ENCODE measurements at regions not wholly inside any gene's neighbourhood (a gene's known extent, or its start where the extent isn't known, plus 50 kb on each side); places are given as distances from the start of the nearest gene placed in this dataset.

GRCh38 chr7:68440866-68441265 is 1157.4 kb upstream of the AUTS2 start:
- peaks cover 29 to 50% of the 10 kb centered on the region in 2 donors for H3K9me3 Mint-ChIP-seq
- no peaks in the 10 kb centered on the region for H3K27me3 Mint-ChIP-seq
- H3K27ac Mint-ChIP-seq = no peak overlapping the region
- no peak for DNase-seq
- peak; percentile 39 for ATAC-seq
- H3K4me3 Mint-ChIP-seq = no peak overlapping the region
- H3K4me1 Mint-ChIP-seq = no peaks in the 10 kb centered on the region

- DNase-seq = no peak
- no peak overlapping the region for H3K27ac Mint-ChIP-seq
- no peak for ATAC-seq
- no peaks in the 10 kb centered on the region for H3K4me1 Mint-ChIP-seq
- peaks cover 30 to 51% of the 10 kb centered on the region in 2 donors for H3K9me3 Mint-ChIP-seq
- H3K27me3 Mint-ChIP-seq = no peaks in the 10 kb centered on the region
- H3K4me3 Mint-ChIP-seq = no peak overlapping the region
Observed at GRCh38 chr7:68441645-68442044, 1156.6 kb upstream of the AUTS2 start.

- H3K27me3 Mint-ChIP-seq = no peaks in the 10 kb centered on the region
- no peak for ATAC-seq
- no peak for DNase-seq
- no peak overlapping the region for H3K27ac Mint-ChIP-seq
- H3K9me3 Mint-ChIP-seq = peaks cover 24 to 36% of the 10 kb centered on the region in 2 donors
- no peaks in the 10 kb centered on the region for H3K4me1 Mint-ChIP-seq
- no peak overlapping the region for H3K4me3 Mint-ChIP-seq
Observed at GRCh38 chr7:68442931-68443631, 1155.2 kb upstream of the AUTS2 start.

- Mint-ChIP-seq H3K4me1 (no peaks in the 10 kb centered on the region), H3K9me3 (peaks cover 19 to 36% of the 10 kb centered on the region in 2 donors), H3K27me3 (no peaks in the 10 kb centered on the region), H3K4me3 (no peak overlapping the region), H3K27ac (no peak overlapping the region)
- DNase-seq (no peak), ATAC-seq (no peak)
Observed at GRCh38 chr7:68444042-68444441, 1154.2 kb upstream of the AUTS2 start.

- Mint-ChIP-seq H3K4me3 (no peak overlapping the region), H3K9me3 (peaks cover 24 to 41% of the 10 kb centered on the region in 2 donors), H3K27me3 (no peaks in the 10 kb centered on the region)
Observed at GRCh38 chr7:68444956-68445355, 1153.3 kb upstream of the AUTS2 start.

GRCh38 chr7:68446183-68446582 is 1152.1 kb upstream of the AUTS2 start:
- Mint-ChIP-seq H3K4me3 (no peak overlapping the region), H3K27ac (no peak overlapping the region), H3K9me3 (peaks cover 24 to 41% of the 10 kb centered on the region in 2 donors), H3K4me1 (no peaks in the 10 kb centered on the region), H3K27me3 (no peaks in the 10 kb centered on the region)
- DNase-seq = no peak
- ATAC-seq = no peak

More at GRCh38 chr7:68444956-68445355, 1153.3 kb upstream of the AUTS2 start:
- Mint-ChIP-seq H3K27ac (no peak overlapping the region), H3K4me1 (no peaks in the 10 kb centered on the region)
- no peak for DNase-seq
- ATAC-seq = no peak

GRCh38 chr7:68449099-68449498 is 1149.2 kb upstream of the AUTS2 start:
- ATAC-seq = no peak
- H3K4me3 Mint-ChIP-seq = no peak overlapping the region

GRCh38 chr7:68449816-68450215 is 1148.5 kb upstream of the AUTS2 start:
- Mint-ChIP-seq H3K27ac (no peak overlapping the region), H3K4me3 (no peak overlapping the region), H3K27me3 (no peaks in the 10 kb centered on the region), H3K4me1 (no peaks in the 10 kb centered on the region), H3K9me3 (peaks cover 12 to 31% of the 10 kb centered on the region in 2 donors)
- no peak for DNase-seq
- no peak for ATAC-seq

More at GRCh38 chr7:68449099-68449498, 1149.2 kb upstream of the AUTS2 start:
- H3K9me3 Mint-ChIP-seq = peaks cover 19 to 31% of the 10 kb centered on the region in 2 donors
- no peak overlapping the region for H3K27ac Mint-ChIP-seq
- DNase-seq = no peak
- no peaks in the 10 kb centered on the region for H3K27me3 Mint-ChIP-seq
- no peaks in the 10 kb centered on the region for H3K4me1 Mint-ChIP-seq

GRCh38 chr7:68454931-68455330 is 1143.3 kb upstream of the AUTS2 start:
- H3K9me3 Mint-ChIP-seq = peaks cover 25 to 46% of the 10 kb centered on the region in 2 donors
- ATAC-seq = no peak
- no peak for DNase-seq
- H3K4me3 Mint-ChIP-seq = no peak overlapping the region
- no peak overlapping the region for H3K27ac Mint-ChIP-seq
- H3K27me3 Mint-ChIP-seq = no peaks in the 10 kb centered on the region
- no peaks in the 10 kb centered on the region for H3K4me1 Mint-ChIP-seq

GRCh38 chr7:68456469-68456868 is 1141.8 kb upstream of the AUTS2 start:
- H3K4me3 Mint-ChIP-seq = no peak overlapping the region
- peaks cover 25 to 53% of the 10 kb centered on the region in 2 donors for H3K9me3 Mint-ChIP-seq
- ATAC-seq (no peak), DNase-seq (no peak)
- H3K27me3 Mint-ChIP-seq = no peaks in the 10 kb centered on the region
- H3K4me1 Mint-ChIP-seq = no peaks in the 10 kb centered on the region
- H3K27ac Mint-ChIP-seq = no peak overlapping the region

GRCh38 chr7:68457481-68457880 is 1140.8 kb upstream of the AUTS2 start:
- DNase-seq (no peak), ATAC-seq (no peak)
- Mint-ChIP-seq H3K9me3 (peaks cover 25 to 62% of the 10 kb centered on the region in 2 donors), H3K4me3 (no peak overlapping the region), H3K4me1 (no peaks in the 10 kb centered on the region), H3K27me3 (no peaks in the 10 kb centered on the region), H3K27ac (no peak overlapping the region)

- Mint-ChIP-seq H3K4me1 (no peaks in the 10 kb centered on the region), H3K27ac (no peak overlapping the region), H3K9me3 (peaks cover 30 to 63% of the 10 kb centered on the region in 2 donors), H3K27me3 (no peaks in the 10 kb centered on the region), H3K4me3 (no peak overlapping the region)
- ATAC-seq = no peak
- no peak for DNase-seq
Observed at GRCh38 chr7:68458010-68458908, 1140.0 kb upstream of the AUTS2 start.

- DNase-seq (no peak), ATAC-seq (no peak)
- H3K27ac Mint-ChIP-seq = no peak overlapping the region
- H3K4me1 Mint-ChIP-seq = no peaks in the 10 kb centered on the region
- H3K27me3 Mint-ChIP-seq = no peaks in the 10 kb centered on the region
- H3K4me3 Mint-ChIP-seq = no peak overlapping the region
- H3K9me3 Mint-ChIP-seq = peaks cover 30 to 58% of the 10 kb centered on the region in 2 donors
Observed at GRCh38 chr7:68461430-68461829, 1136.8 kb upstream of the AUTS2 start.

GRCh38 chr7:68470836-68471435 is 1127.3 kb upstream of the AUTS2 start:
- ATAC-seq (no peak), DNase-seq (no peak)
- H3K9me3 Mint-ChIP-seq = peaks cover 26 to 60% of the 10 kb centered on the region in 2 donors
- H3K27ac Mint-ChIP-seq = no peak overlapping the region
- no peak overlapping the region for H3K4me3 Mint-ChIP-seq
- H3K4me1 Mint-ChIP-seq = no peaks in the 10 kb centered on the region
- H3K27me3 Mint-ChIP-seq = no peaks in the 10 kb centered on the region

- Mint-ChIP-seq H3K9me3 (peaks cover 22 to 48% of the 10 kb centered on the region in 2 donors), H3K4me1 (no peaks in the 10 kb centered on the region), H3K4me3 (no peak overlapping the region), H3K27me3 (no peaks in the 10 kb centered on the region), H3K27ac (no peak overlapping the region)
- no peak for ATAC-seq
- DNase-seq = no peak
Observed at GRCh38 chr7:68472688-68473087, 1125.6 kb upstream of the AUTS2 start.

All from stimulated activated naive CD8-positive, alpha-beta T cell treated with anti-CD3 and anti-CD28 coated beads, Interleukin-15, amount 100 ng/mL, for 72 hours (primary cell).